ENCODE measurements at regions not wholly inside any gene's neighbourhood (a gene's known extent, or its start where the extent isn't known, plus 50 kb on each side); places are given as distances from the start of the nearest gene placed in this dataset.

- H3K27me3 Mint-ChIP-seq (ENCODE audit: unreplicated experiment), result no peaks in the 10 kb centered on the region
- peaks cover 56% of the 10 kb centered on the region for H3K4me1 Mint-ChIP-seq (ENCODE audit: unreplicated experiment)
- no peaks in the 10 kb centered on the region for H3K9me3 Mint-ChIP-seq (ENCODE audit: unreplicated experiment)
- TF ChIP-seq CTCF (IDR thresholded peaks at IDR 0.05), result no peak
- H3K36me3 Mint-ChIP-seq (ENCODE audit: unreplicated experiment), result no peaks in the 10 kb centered on the region
- H3K27ac Mint-ChIP-seq (ENCODE audit: unreplicated experiment), result peak overlapping the region; percentile 94
- no peak overlapping the region for H3K4me3 Mint-ChIP-seq (ENCODE audit: unreplicated experiment)
- no peak for DNase-seq (ENCODE audit: extremely low spot score, unreplicated experiment)
Observed at GRCh38 chr4:137310166-137310565, 222.1 kb downstream of the PCDH18 start.

GRCh38 chr4:137309424-137309823 is 222.9 kb downstream of the PCDH18 start:
- Mint-ChIP-seq H3K36me3 (ENCODE audit: unreplicated experiment) (no peaks in the 10 kb centered on the region), H3K27ac (ENCODE audit: unreplicated experiment) (peak overlapping the region; percentile 94), H3K27me3 (ENCODE audit: unreplicated experiment) (no peaks in the 10 kb centered on the region), H3K4me3 (ENCODE audit: unreplicated experiment) (no peak overlapping the region), H3K9me3 (ENCODE audit: unreplicated experiment) (no peaks in the 10 kb centered on the region), H3K4me1 (ENCODE audit: unreplicated experiment) (peaks cover 56% of the 10 kb centered on the region)
- DNase-seq (ENCODE audit: extremely low spot score, unreplicated experiment), result no peak
- TF ChIP-seq CTCF (IDR thresholded peaks at IDR 0.05), result no peak

- TF ChIP-seq CTCF (IDR thresholded peaks at IDR 0.05), result no peak
- H3K9me3 Mint-ChIP-seq (ENCODE audit: unreplicated experiment), result peaks cover 8% of the 10 kb centered on the region
- DNase-seq (ENCODE audit: extremely low spot score, unreplicated experiment), result no peak
- no peaks in the 10 kb centered on the region for H3K27me3 Mint-ChIP-seq (ENCODE audit: unreplicated experiment)
- peak overlapping the region; percentile 85 for H3K27ac Mint-ChIP-seq (ENCODE audit: unreplicated experiment)
- H3K36me3 Mint-ChIP-seq (ENCODE audit: unreplicated experiment), result no peaks in the 10 kb centered on the region
- peaks cover 61% of the 10 kb centered on the region for H3K4me1 Mint-ChIP-seq (ENCODE audit: unreplicated experiment)
- peak overlapping the region; percentile 18 for H3K4me3 Mint-ChIP-seq (ENCODE audit: unreplicated experiment)
Observed at GRCh38 chr4:137307806-137308205, 224.5 kb downstream of the PCDH18 start.

- DNase-seq (ENCODE audit: extremely low spot score, unreplicated experiment), result no peak
- H3K27ac Mint-ChIP-seq (ENCODE audit: unreplicated experiment), result peak overlapping the region; percentile 74
Observed at GRCh38 chr4:137300776-137301175, 231.5 kb downstream of the PCDH18 start.

GRCh38 chr4:137299281-137299680 is 233.0 kb downstream of the PCDH18 start:
- no peak overlapping the region for H3K4me3 Mint-ChIP-seq (ENCODE audit: unreplicated experiment)
- peaks cover 27% of the 10 kb centered on the region for H3K4me1 Mint-ChIP-seq (ENCODE audit: unreplicated experiment)
- no peak for TF ChIP-seq CTCF (IDR thresholded peaks at IDR 0.05)
- H3K27ac Mint-ChIP-seq (ENCODE audit: unreplicated experiment), result no peak overlapping the region
- H3K36me3 Mint-ChIP-seq (ENCODE audit: unreplicated experiment), result no peaks in the 10 kb centered on the region
- no peak for DNase-seq (ENCODE audit: extremely low spot score, unreplicated experiment)
- H3K27me3 Mint-ChIP-seq (ENCODE audit: unreplicated experiment), result no peaks in the 10 kb centered on the region
- peaks cover 13% of the 10 kb centered on the region for H3K9me3 Mint-ChIP-seq (ENCODE audit: unreplicated experiment)

More at GRCh38 chr4:137300776-137301175, 231.5 kb downstream of the PCDH18 start:
- H3K9me3 Mint-ChIP-seq (ENCODE audit: unreplicated experiment), result peaks cover 13% of the 10 kb centered on the region
- H3K36me3 Mint-ChIP-seq (ENCODE audit: unreplicated experiment), result no peaks in the 10 kb centered on the region
- TF ChIP-seq CTCF (IDR thresholded peaks at IDR 0.05), result no peak
- peaks cover 23% of the 10 kb centered on the region for H3K4me1 Mint-ChIP-seq (ENCODE audit: unreplicated experiment)
- no peaks in the 10 kb centered on the region for H3K27me3 Mint-ChIP-seq (ENCODE audit: unreplicated experiment)
- no peak overlapping the region for H3K4me3 Mint-ChIP-seq (ENCODE audit: unreplicated experiment)
